SHP77 treated with DMSO at 0.1 percent for 48 hours (cell line): ENCODE measurements at regions not wholly inside any gene's neighbourhood (a gene's known extent, or its start where the extent isn't known, plus 50 kb on each side); places are given as distances from the start of the nearest gene placed in this dataset.

Experiments
- DNase-seq: peaks from one replicate; lab custom pipeline; 2025; lab: John Stamatoyannopoulos, UW

GRCh38 chr12:84807249-84807648, 105.3 kb downstream of the SLC6A15 start:
- DNase-seq, result no peak

GRCh38 chr12:84805474-84805858, 107.1 kb downstream of the SLC6A15 start:
- no peak for DNase-seq

- no peak for DNase-seq
These were observed 107.7 kb downstream of the SLC6A15 start for GRCh38 chr12:84804691-84805473.

- no peak for DNase-seq
These were observed 108.9 kb downstream of the SLC6A15 start for GRCh38 chr12:84803661-84804060.

GRCh38 chr12:84802161-84802560, 110.4 kb downstream of the SLC6A15 start:
- DNase-seq, result no peak

- DNase-seq, result no peak
These were observed 118.8 kb downstream of the SLC6A15 start for GRCh38 chr12:84793558-84794367.

- no peak for DNase-seq
These were observed 121.2 kb downstream of the SLC6A15 start for GRCh38 chr12:84791444-84791843.

GRCh38 chr12:84789184-84789583, 123.4 kb downstream of the SLC6A15 start:
- no peak for DNase-seq

GRCh38 chr12:84787253-84787652, 125.3 kb downstream of the SLC6A15 start:
- no peak for DNase-seq

- DNase-seq, result no peak
These were observed 126.0 kb downstream of the SLC6A15 start for GRCh38 chr12:84786622-84787021.

GRCh38 chr12:84785951-84786350, 126.6 kb downstream of the SLC6A15 start:
- no peak for DNase-seq

GRCh38 chr12:84785281-84785680, 127.3 kb downstream of the SLC6A15 start:
- no peak for DNase-seq

- no peak for DNase-seq
These were observed 133.4 kb downstream of the SLC6A15 start for GRCh38 chr12:84779169-84779568.

- no peak for DNase-seq
These were observed 140.3 kb downstream of the SLC6A15 start for GRCh38 chr12:84772281-84772680.

GRCh38 chr12:84767079-84767478, 145.5 kb downstream of the SLC6A15 start:
- no peak for DNase-seq

- DNase-seq, result no peak
These were observed 146.2 kb downstream of the SLC6A15 start for GRCh38 chr12:84766375-84766774.

GRCh38 chr12:84764001-84764400, 148.6 kb downstream of the SLC6A15 start:
- DNase-seq, result no peak

GRCh38 chr12:84763107-84763506, 149.5 kb downstream of the SLC6A15 start:
- DNase-seq, result no peak

GRCh38 chr12:84760091-84760865, 152.3 kb downstream of the SLC6A15 start:
- DNase-seq, result no peak

- no peak for DNase-seq
These were observed 154.6 kb downstream of the SLC6A15 start for GRCh38 chr12:84757978-84758377.

- DNase-seq, result no peak
These were observed 155.6 kb downstream of the SLC6A15 start for GRCh38 chr12:84756961-84757360.

- no peak for DNase-seq
These were observed 167.5 kb downstream of the SLC6A15 start for GRCh38 chr12:84745127-84745526.

GRCh38 chr12:84741692-84742091, 170.9 kb downstream of the SLC6A15 start:
- DNase-seq, result no peak
